ENCODE measurements at regions not wholly inside any gene's neighbourhood (a gene's known extent, or its start where the extent isn't known, plus 50 kb on each side); places are given as distances from the start of the nearest gene placed in this dataset.

DNA sequence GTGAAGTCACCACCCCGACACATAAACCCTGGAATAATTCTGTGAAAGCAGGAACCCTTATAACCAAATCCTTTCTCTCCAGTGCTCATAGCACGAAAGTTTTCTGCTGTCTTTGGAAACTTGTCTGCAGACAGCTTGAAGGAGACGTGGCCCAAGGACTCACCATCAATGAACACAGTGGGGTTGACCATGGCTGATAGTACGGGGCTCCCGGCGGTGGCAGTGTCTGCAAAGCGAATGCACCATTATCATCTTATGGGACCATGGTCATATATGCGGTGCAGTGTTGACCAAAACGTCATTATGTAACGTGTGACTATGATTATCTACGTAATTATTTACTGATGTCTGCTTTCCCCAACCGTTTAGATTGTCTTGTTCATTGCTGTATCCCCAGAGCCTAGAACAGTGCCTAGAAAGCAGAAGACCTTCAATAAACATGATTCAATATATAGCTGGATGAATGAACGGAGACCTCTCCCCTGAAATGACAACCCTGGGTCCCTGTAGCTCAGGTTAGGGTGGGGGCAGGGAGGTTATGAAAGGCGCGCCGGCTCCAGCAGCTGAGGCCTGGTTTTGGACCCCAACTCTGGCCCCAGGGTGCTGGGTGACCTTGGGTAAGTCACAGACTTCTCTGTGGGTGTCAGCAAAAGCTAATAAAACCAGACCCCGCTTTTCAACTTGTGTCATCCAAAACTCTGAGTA is 128.4 kb upstream of the ZBTB40 start:
- Histone ChIP-seq H3K9ac (ENCODE audit: insufficient read depth, low read length, poor library complexity, severe bottlenecking) (no peak overlapping the region), H3K36me3 (replicated peaks in 1 of 2; ENCODE audit: control insufficient read depth in 1 of 2, insufficient read depth in 2 of 2, low read length in 2 of 2) (no peaks in the 10 kb centered on the region), H4K20me1 (ENCODE audit: insufficient read depth, low read length) (no peaks in the 10 kb centered on the region), H3K4me1 (ENCODE audit: control insufficient read depth in 1 of 2, insufficient read depth in 2 of 2, low read length in 2 of 2) (no peaks in the 10 kb centered on the region), H3K79me2 (ENCODE audit: insufficient read depth, low read length) (no peaks in the 10 kb centered on the region), H3K27me3 (ENCODE audit: control insufficient read depth in 2 of 2, insufficient read depth in 2 of 2, low read length in 2 of 2) (peaks cover 0 to 3% of the 10 kb centered on the region in 2 donors), H3K27ac (ENCODE audit: low read depth in 1 of 2, low read length in 2 of 2) (no peak overlapping the region), H3K4me2 (replicated peaks; ENCODE audit: extremely low read depth, low read length, poor library complexity, severe bottlenecking) (no peak overlapping the region), H3K9me3 (replicated peaks in 1 of 2; ENCODE audit: control insufficient read depth in 1 of 2, insufficient read depth in 1 of 2, low read length in 2 of 2) (no peaks in the 10 kb centered on the region), H2AFZ (ENCODE audit: insufficient read depth, low read depth, low read length, poor library complexity, severe bottlenecking) (no peak overlapping the region), H3K4me3 (replicated peaks in 1 of 3; ENCODE audit: low read depth in 2 of 3, low read length in 3 of 3) (no peak overlapping the region)
- peaks cover 6 to 10% (median 9%) of the 10 kb centered on the region in 3 donors for H3K27me3 Mint-ChIP-seq (ENCODE audit: low read depth in 3 of 3)
- H3K27ac Mint-ChIP-seq, result no peak overlapping the region
- TF ChIP-seq, protein P1, sequence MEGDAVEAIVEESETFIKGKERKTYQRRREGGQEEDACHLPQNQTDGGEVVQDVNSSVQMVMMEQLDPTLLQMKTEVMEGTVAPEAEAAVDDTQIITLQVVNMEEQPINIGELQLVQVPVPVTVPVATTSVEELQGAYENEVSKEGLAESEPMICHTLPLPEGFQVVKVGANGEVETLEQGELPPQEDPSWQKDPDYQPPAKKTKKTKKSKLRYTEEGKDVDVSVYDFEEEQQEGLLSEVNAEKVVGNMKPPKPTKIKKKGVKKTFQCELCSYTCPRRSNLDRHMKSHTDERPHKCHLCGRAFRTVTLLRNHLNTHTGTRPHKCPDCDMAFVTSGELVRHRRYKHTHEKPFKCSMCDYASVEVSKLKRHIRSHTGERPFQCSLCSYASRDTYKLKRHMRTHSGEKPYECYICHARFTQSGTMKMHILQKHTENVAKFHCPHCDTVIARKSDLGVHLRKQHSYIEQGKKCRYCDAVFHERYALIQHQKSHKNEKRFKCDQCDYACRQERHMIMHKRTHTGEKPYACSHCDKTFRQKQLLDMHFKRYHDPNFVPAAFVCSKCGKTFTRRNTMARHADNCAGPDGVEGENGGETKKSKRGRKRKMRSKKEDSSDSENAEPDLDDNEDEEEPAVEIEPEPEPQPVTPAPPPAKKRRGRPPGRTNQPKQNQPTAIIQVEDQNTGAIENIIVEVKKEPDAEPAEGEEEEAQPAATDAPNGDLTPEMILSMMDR (IDR thresholded peaks at IDR 0.05), result no peak
- no peak overlapping the region for H3K4me3 Mint-ChIP-seq
- H3K36me3 Mint-ChIP-seq, result no peaks in the 10 kb centered on the region
- H3K4me1 Mint-ChIP-seq, result no peaks in the 10 kb centered on the region
- intact Hi-C loops (cut with micrococcal nuclease), result no loop called here
- DNase-seq, result no peak
- WGBS (ENCODE audit: insufficient coverage), result 98% methylated on average over 15 of the region's 17 CpGs
- peaks cover 0 to 4% (median 0%) of the 10 kb centered on the region in 7 donors for H3K9me3 Mint-ChIP-seq

DNA sequence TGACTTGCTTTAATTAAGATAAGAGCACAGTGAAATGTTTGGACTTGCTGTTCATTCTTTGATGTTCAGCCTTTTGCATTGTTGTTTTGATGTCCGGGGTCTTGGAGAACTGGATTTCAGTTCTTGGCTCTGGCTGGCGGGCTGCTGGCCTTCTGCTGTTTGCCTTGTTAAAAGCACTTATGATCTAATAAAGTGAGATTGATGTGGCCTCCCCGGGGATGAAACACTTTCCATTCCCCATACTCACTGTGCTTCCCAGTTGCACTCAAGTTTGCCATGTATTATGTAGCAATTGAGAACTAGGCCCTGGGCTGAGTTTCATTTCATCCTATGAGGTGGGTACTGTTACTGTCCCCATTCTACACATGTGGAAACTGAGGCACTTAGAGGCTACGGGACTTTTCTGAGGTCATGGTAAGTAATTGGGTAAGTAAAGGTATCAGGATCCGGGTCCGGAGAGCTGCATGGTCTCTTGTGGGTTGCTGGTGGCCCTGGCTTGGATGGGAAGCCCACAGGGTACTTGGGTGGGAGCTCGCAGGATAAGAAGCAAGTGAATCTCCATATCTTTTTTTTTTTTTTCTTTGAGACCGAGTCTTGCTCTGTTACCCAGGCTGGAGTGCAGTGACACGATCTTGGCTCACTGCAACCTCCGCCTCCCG is 127.7 kb upstream of the ZBTB40 start:
- Histone ChIP-seq H3K4me2 (replicated peaks; ENCODE audit: extremely low read depth, low read length, poor library complexity, severe bottlenecking) (no peak overlapping the region), H3K9ac (ENCODE audit: insufficient read depth, low read length, poor library complexity, severe bottlenecking) (no peak overlapping the region), H4K20me1 (ENCODE audit: insufficient read depth, low read length) (no peaks in the 10 kb centered on the region), H2AFZ (ENCODE audit: insufficient read depth, low read depth, low read length, poor library complexity, severe bottlenecking) (no peak overlapping the region), H3K4me1 (ENCODE audit: control insufficient read depth in 1 of 2, insufficient read depth in 2 of 2, low read length in 2 of 2) (no peaks in the 10 kb centered on the region), H3K27me3 (ENCODE audit: control insufficient read depth in 2 of 2, insufficient read depth in 2 of 2, low read length in 2 of 2) (no peaks in the 10 kb centered on the region), H3K27ac (ENCODE audit: low read depth in 1 of 2, low read length in 2 of 2) (no peak overlapping the region), H3K79me2 (ENCODE audit: insufficient read depth, low read length) (no peaks in the 10 kb centered on the region), H3K4me3 (replicated peaks in 1 of 3; ENCODE audit: low read depth in 2 of 3, low read length in 3 of 3) (no peak overlapping the region), H3K9me3 (replicated peaks in 1 of 2; ENCODE audit: control insufficient read depth in 1 of 2, insufficient read depth in 1 of 2, low read length in 2 of 2) (no peaks in the 10 kb centered on the region), H3K36me3 (replicated peaks in 1 of 2; ENCODE audit: control insufficient read depth in 1 of 2, insufficient read depth in 2 of 2, low read length in 2 of 2) (no peaks in the 10 kb centered on the region)
- WGBS (ENCODE audit: insufficient coverage), result 91% methylated on average over 4 of the region's 11 CpGs
- Mint-ChIP-seq H3K27me3 (ENCODE audit: low read depth in 3 of 3) (peaks cover 6 to 9% (median 7%) of the 10 kb centered on the region in 3 donors), H3K36me3 (no peaks in the 10 kb centered on the region), H3K4me3 (no peak overlapping the region), H3K9me3 (peaks cover 0 to 4% (median 0%) of the 10 kb centered on the region in 7 donors), H3K27ac (peak overlapping the region in 1 of 7 donors; percentile 32), H3K4me1 (no peaks in the 10 kb centered on the region)
- intact Hi-C loops (cut with micrococcal nuclease), result no loop called here
- no peak for DNase-seq
- TF ChIP-seq, protein P1 (IDR thresholded peaks at IDR 0.05), result no peak

All from CD14-positive monocyte (primary cell).